SU-DHL-6 (cell line): ENCODE measurements at regions not wholly inside any gene's neighbourhood (a gene's known extent, or its start where the extent isn't known, plus 50 kb on each side); places are given as distances from the start of the nearest gene placed in this dataset.

Experiments
- H2AFZ ChIP-seq: fragments of 200-600 bp; sonication (generic); 2 replicates; pipeline ENCODE4 v1.6.1; 2014; ENCODE audit warnings: low read depth, mild to moderate bottlenecking, moderate library complexity, mixed read lengths, antibody characterized with exemption, low read length; ENCODE audit not compliant: severe bottlenecking
- H3F3A ChIP-seq: fragments of 200-600 bp; shearing (Covaris generic); 2 replicates; pipeline ENCODE4 v1.6.0; 2016; ENCODE audit warnings: antibody characterized with exemption, mild to moderate bottlenecking; ENCODE audit not compliant: insufficient read depth
- H3K27ac ChIP-seq: fragments of 200-600 bp; sonication (generic); 2 replicates; pipeline ENCODE4 v1.5.1; 2016; ENCODE audit warnings: low read depth, mild to moderate bottlenecking, low read length, moderate library complexity, mixed read lengths
- H3K27me3 ChIP-seq: fragments of 200-600 bp; sonication (generic), shearing (Covaris generic); 2 replicates; pipeline ENCODE4 v1.6.0; 2014; ENCODE audit warnings: mild to moderate bottlenecking, low read length
- H3K36me3 ChIP-seq: fragments of 200-600 bp; sonication (generic); 2 replicates; pipeline ENCODE4 v1.6.1; 2014; ENCODE audit warnings: mild to moderate bottlenecking, low read length, mixed read lengths
- H3K4me2 ChIP-seq: fragments of 300-600, 200-600 bp; shearing (Covaris generic), sonication (generic); 2 replicates; pipeline ENCODE4 v1.6.0; 2014; ENCODE audit warnings: low read length, low read depth, mild to moderate bottlenecking; ENCODE audit not compliant: poor library complexity, severe bottlenecking
- H3K4me3 ChIP-seq: fragments of 200-600 bp; sonication (generic); 2 replicates; pipeline ENCODE4 v1.5.1; 2014; ENCODE audit warnings: antibody characterized with exemption, low read length, mild to moderate bottlenecking, mixed read lengths; ENCODE audit not compliant: insufficient read depth, poor library complexity, severe bottlenecking
- H3K79me2 ChIP-seq: fragments of 200-600 bp; sonication (generic); 2 replicates; pipeline ENCODE4 v1.6.1; 2014; ENCODE audit warnings: mild to moderate bottlenecking, low read length, moderate library complexity; ENCODE audit not compliant: insufficient read depth
- H3K9ac ChIP-seq: fragments of 200-600 bp; sonication (generic); 2 replicates; pipeline ENCODE4 v1.7.0; 2014; ENCODE audit warnings: mild to moderate bottlenecking, low read length
- H3K9me2 ChIP-seq: fragments of 200-600 bp; sonication (generic); replicated peaks from 2 replicates; pipeline ENCODE4 v1.6.1; 2014; ENCODE audit warnings: low read length; ENCODE audit not compliant: insufficient read depth
- H3K9me3 ChIP-seq: fragments of 200-600 bp; sonication (generic); 2 replicates; pipeline ENCODE4 v1.6.1; 2014; ENCODE audit warnings: low read length, mixed read lengths; ENCODE audit not compliant: insufficient read depth
- H4K20me1 ChIP-seq: fragments of 200-600 bp; sonication (generic); 2 replicates; pipeline ENCODE4 v1.6.1; 2014; ENCODE audit warnings: low read depth, mild to moderate bottlenecking, antibody characterized with exemption, low read length, moderate library complexity, mixed read lengths
- CTCF ChIP-seq: fragments of 200-600 bp; sonication (generic); IDR thresholded peaks from one replicate; pipeline ENCODE4 v1.5.1; 2017; ENCODE audit warnings: antibody characterized with exemption, mild to moderate bottlenecking, low read length, moderate library complexity; ENCODE audit not compliant: insufficient read depth, poor library complexity, severe bottlenecking
- EZH2phosphoT487 ChIP-seq: fragments of 200-600 bp; sonication (generic), shearing (Covaris generic); conservative IDR thresholded peaks from 2 replicates; pipeline ENCODE4 v1.6.1; 2018; ENCODE audit warnings: mild to moderate bottlenecking, antibody characterized with exemption, low read length, moderate library complexity, mixed read lengths

GRCh38 chr19:30783212-30783611 is 411.0 kb downstream of the ZNF536 start:
- Histone ChIP-seq H3K9me3 (no peaks in the 10 kb centered on the region), H3K27me3 (no peaks in the 10 kb centered on the region), H3K9me2 (no peaks in the 10 kb centered on the region), H3K79me2 (no peaks in the 10 kb centered on the region), H3K36me3 (no peaks in the 10 kb centered on the region), H3K4me3 (no peak overlapping the region), H3K4me2 (no peak overlapping the region), H3K9ac (no peak overlapping the region), H4K20me1 (no peaks in the 10 kb centered on the region), H3F3A (no peaks in the 10 kb centered on the region), H3K27ac (no peak overlapping the region), H2AFZ (no peak overlapping the region)
- TF ChIP-seq CTCF (no peak), EZH2phosphoT487 (no peak)

- H3K4me3 ChIP-seq, result no peak overlapping the region
- H3K9me3 ChIP-seq, result no peaks in the 10 kb centered on the region
- H3K36me3 ChIP-seq, result no peaks in the 10 kb centered on the region
- H3K27ac ChIP-seq, result no peak overlapping the region
- no peaks in the 10 kb centered on the region for H3K9me2 ChIP-seq
- no peak overlapping the region for H3K4me2 ChIP-seq
- no peak overlapping the region for H2AFZ ChIP-seq
- H3K9ac ChIP-seq, result no peak overlapping the region
- H3F3A ChIP-seq, result no peaks in the 10 kb centered on the region
- H3K27me3 ChIP-seq, result no peaks in the 10 kb centered on the region
- TF ChIP-seq CTCF (no peak), EZH2phosphoT487 (no peak)
- H4K20me1 ChIP-seq, result no peaks in the 10 kb centered on the region
- no peaks in the 10 kb centered on the region for H3K79me2 ChIP-seq
Observed at GRCh38 chr19:30781519-30781918, 409.3 kb downstream of the ZNF536 start.

GRCh38 chr19:30781047-30781446 is 408.9 kb downstream of the ZNF536 start:
- H3K4me3 ChIP-seq, result no peak overlapping the region
- no peak for TF ChIP-seq EZH2phosphoT487
- no peak for TF ChIP-seq CTCF

GRCh38 chr19:30780456-30780855 is 408.3 kb downstream of the ZNF536 start:
- TF ChIP-seq CTCF, result no peak
- TF ChIP-seq EZH2phosphoT487, result no peak
- H3K9me2 ChIP-seq, result no peaks in the 10 kb centered on the region
- no peak overlapping the region for H3K4me2 ChIP-seq
- no peaks in the 10 kb centered on the region for H3K9me3 ChIP-seq
- H3K36me3 ChIP-seq, result no peaks in the 10 kb centered on the region
- H3F3A ChIP-seq, result no peaks in the 10 kb centered on the region
- H3K27me3 ChIP-seq, result no peaks in the 10 kb centered on the region
- H3K9ac ChIP-seq, result no peak overlapping the region
- H2AFZ ChIP-seq, result no peak overlapping the region
- no peak overlapping the region for H3K4me3 ChIP-seq
- H3K79me2 ChIP-seq, result no peaks in the 10 kb centered on the region
- H4K20me1 ChIP-seq, result no peaks in the 10 kb centered on the region
- H3K27ac ChIP-seq, result no peak overlapping the region

More at GRCh38 chr19:30781047-30781446, 408.9 kb downstream of the ZNF536 start:
- Histone ChIP-seq H3K79me2 (no peaks in the 10 kb centered on the region), H2AFZ (no peak overlapping the region), H3K27ac (no peak overlapping the region), H3K9ac (no peak overlapping the region), H3F3A (no peaks in the 10 kb centered on the region), H4K20me1 (no peaks in the 10 kb centered on the region), H3K27me3 (no peaks in the 10 kb centered on the region), H3K36me3 (no peaks in the 10 kb centered on the region), H3K4me2 (no peak overlapping the region), H3K9me2 (no peaks in the 10 kb centered on the region), H3K9me3 (no peaks in the 10 kb centered on the region)
